ENCODE measurements at regions not wholly inside any gene's neighbourhood (a gene's known extent, or its start where the extent isn't known, plus 50 kb on each side); places are given as distances from the start of the nearest gene placed in this dataset.

GRCh38 chr16:85539629-85540291 lies 73.4 kb upstream of the GSE1 start (continued):
- TF ChIP-seq MEIS1 (CRISPR knock-in tag; IDR thresholded peaks at IDR 0.05; ENCODE audit: borderline replicate concordance) (no peak), SSRP1 (CRISPR knock-in tag; IDR thresholded peaks at IDR 0.05) (no peak), THRA (CRISPR knock-in tag; IDR thresholded peaks at IDR 0.05; ENCODE audit: borderline replicate concordance) (peak; percentile 96), ZNF501 (CRISPR knock-in tag; IDR thresholded peaks at IDR 0.05) (peak; percentile 68; the same call in 1 of the 2 replicates), TFE3 (CRISPR knock-in tag; IDR thresholded peaks at IDR 0.05) (peak; percentile 84), ASH2L (IDR thresholded peaks at IDR 0.05; ENCODE audit: insufficient read length, low read depth, low read length) (peak; percentile 48), SP5 (CRISPR knock-in tag; IDR thresholded peaks at IDR 0.05; ENCODE audit: borderline replicate concordance, low read depth) (peak; percentile 97), ZNF34 (CRISPR knock-in tag; IDR thresholded peaks at IDR 0.05; ENCODE audit: borderline replicate concordance) (no peak), ZSCAN25 (CRISPR knock-in tag; IDR thresholded peaks at IDR 0.05) (peak; percentile 20; the same call in 1 of the 2 replicates), ZNF343 (CRISPR knock-in tag; IDR thresholded peaks at IDR 0.05) (0 out of 2 replicates have a peak, but pooled peaks have one; percentile 39), ZNF12 (CRISPR knock-in tag; IDR thresholded peaks at IDR 0.05) (no peak), ZNF281 (CRISPR knock-in tag; IDR thresholded peaks at IDR 0.05; ENCODE audit: borderline replicate concordance) (peak; percentile 51; the same call in 1 of the 2 replicates), ZFP1 (CRISPR knock-in tag; IDR thresholded peaks at IDR 0.05) (no peak), ZNF124 (CRISPR knock-in tag; IDR thresholded peaks at IDR 0.05) (peak; percentile 96), ESRRA (CRISPR knock-in tag; IDR thresholded peaks at IDR 0.05; ENCODE audit: low read depth) (peak; percentile 91), HMGXB4 (CRISPR knock-in tag; IDR thresholded peaks at IDR 0.05; ENCODE audit: borderline replicate concordance in 1 of 2, low read depth in 1 of 2) (peak in 1 of 2 experiments; percentile 41; a peak in 1 of 4 replicates), NFKB2 (CRISPR knock-in tag; IDR thresholded peaks at IDR 0.05; ENCODE audit: borderline replicate concordance) (peak; percentile 65), FOSL2 (CRISPR knock-in tag; IDR thresholded peaks at IDR 0.05) (peak; percentile 73), ZNF567 (CRISPR knock-in tag; IDR thresholded peaks at IDR 0.05; ENCODE audit: borderline replicate concordance) (peak; percentile 100), FOXP4 (CRISPR knock-in tag; IDR thresholded peaks at IDR 0.05) (peak; percentile 86)
